Aorta (tissue), 5 donors: ENCODE measurements at regions not wholly inside any gene's neighbourhood (a gene's known extent, or its start where the extent isn't known, plus 50 kb on each side); places are given as distances from the start of the nearest gene placed in this dataset.
"Not testable (repeated sequence)": the region's sequence is repeated elsewhere in the genome, so short reads cannot be mapped to it uniquely, and the experiment has no call there.

Source experiments
- ATAC-seq: fragments of 200-7000 bp; cut with Tn5 transposase; one replicate; pipeline ENCODE4 v1.9.1; 2022; ENCODE audit warnings: moderate library complexity; ENCODE audit not compliant: low FRiP score
- DNase-seq, 2 donors: peaks; one replicate each; pipeline ENCODE4 v3.0.0-alpha.2; 2020
- H3K27ac ChIP-seq, 2 donors: one replicate each; pipeline ENCODE4 v1.5.1; 2013; ENCODE audit warnings: low read length in 2 of 2, mild to moderate bottlenecking in 2 of 2, moderate library complexity in 2 of 2, control low read depth in 1 of 2, inconsistent platforms in 1 of 2, low read depth in 1 of 2
- H3K27me3 ChIP-seq, 2 donors: one replicate each; pipeline ENCODE4 v1.6.1; 2013; ENCODE audit warnings: control low read depth in 1 of 2, low read length in 1 of 2, mild to moderate bottlenecking in 1 of 2, moderate library complexity in 1 of 2; ENCODE audit not compliant: insufficient read depth in 2 of 2, control insufficient read depth in 1 of 2
- H3K36me3 ChIP-seq, 2 donors: one replicate each; pipeline ENCODE4 v1.6.1; 2013; ENCODE audit warnings: control low read depth in 1 of 2, low read length in 1 of 2, mild to moderate bottlenecking in 1 of 2; ENCODE audit not compliant: insufficient read depth in 2 of 2, control insufficient read depth in 1 of 2
- H3K4me1 ChIP-seq, 2 donors: one replicate each; pipeline ENCODE4 v1.6.1; 2013; ENCODE audit warnings: low read length in 2 of 2, control low read depth in 1 of 2, mild to moderate bottlenecking in 1 of 2, moderate library complexity in 1 of 2; ENCODE audit not compliant: insufficient read depth in 2 of 2, control insufficient read depth in 1 of 2
- H3K4me3 ChIP-seq, 2 donors: one replicate each; pipeline ENCODE4 v1.5.1; 2013; ENCODE audit warnings: low read length in 2 of 2, control low read depth in 1 of 2, mild to moderate bottlenecking in 1 of 2
- H3K9me3 ChIP-seq: one replicate; pipeline ENCODE4 v1.6.1; 2013; ENCODE audit warnings: mild to moderate bottlenecking, low read length; ENCODE audit not compliant: control insufficient read depth
- WGBS, 2 donors: extraction: QIAGEN DNeasy Blood & Tissue Kit; methylation state at CpG; one replicate each; pipeline ENCODE4 v1.1.7; 2013; 5-methylcytosine and 5-hydroxymethylcytosine counted together
- intact Hi-C, 2 donors: fragments of 100-400 bp; cut with DNase I; formaldehyde crosslinking; loops; one replicate each; pipeline versions ENCODE4 v1.14.2 to v1.15.0; 2022
- donor health status: healthy with polysubstance abuse.
- donor health status: Bipolar disorder and iron deficiency.
- donor health status: DM: no; HTN: no; CAD: no.
- donor health status: DM: no; HTN: no; CAD: no.
- donor health status: DM: yes; HTN: yes; CAD: no.

DNA sequence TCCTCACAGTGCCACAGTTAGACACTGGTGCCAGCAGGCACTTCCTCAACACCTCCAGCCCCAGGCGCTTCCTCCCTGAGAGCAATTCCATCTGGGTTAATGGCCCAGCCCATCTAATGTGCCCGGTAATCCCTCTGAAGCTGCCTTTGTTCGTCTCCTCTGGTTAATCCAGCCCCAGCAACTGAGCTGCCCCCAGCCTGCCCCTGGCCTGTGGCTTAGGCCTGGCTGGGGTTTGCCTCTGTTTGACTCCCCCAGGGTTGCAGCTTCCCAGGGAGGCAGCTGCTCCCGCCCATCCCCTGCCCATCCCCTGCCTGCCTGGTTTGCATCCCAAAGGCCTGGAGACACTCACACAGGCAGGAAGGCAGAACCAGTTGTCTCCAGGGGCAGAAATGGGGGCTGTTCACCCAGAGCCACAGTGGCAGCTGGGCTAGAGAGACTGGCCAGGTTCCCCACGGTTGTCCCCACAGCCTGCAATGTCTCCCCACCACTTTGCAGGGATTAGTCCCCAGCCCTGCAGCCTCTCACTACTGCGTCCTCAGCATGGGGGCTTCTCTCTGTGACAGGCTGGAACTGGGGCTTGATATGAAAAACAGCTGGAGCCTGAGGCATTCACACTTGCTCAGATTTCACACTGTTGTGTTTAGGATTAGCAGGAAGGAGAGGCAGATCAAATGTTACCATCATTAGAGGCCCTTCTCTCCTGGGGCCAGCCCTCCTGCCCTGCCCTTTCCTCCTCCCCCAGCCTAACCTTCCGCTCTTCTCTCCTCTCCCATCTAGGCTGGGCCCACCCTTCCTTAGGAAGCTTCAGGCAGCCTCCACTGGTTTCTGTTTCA lies 120.2 kb downstream of the TLR5 start:
- Histone ChIP-seq H3K9me3 (no peaks in the 10 kb centered on the region), H3K4me1 (no peaks in the 10 kb centered on the region), H3K27me3 (no peaks in the 10 kb centered on the region), H3K27ac (no peak overlapping the region), H3K4me3 (no peak overlapping the region), H3K36me3 (no peaks in the 10 kb centered on the region)
- intact Hi-C loops, result no loop called here
- DNase-seq (no peak), ATAC-seq (peak; percentile 44)
- WGBS, 2 donors, result 83 to 86% methylated on average over 7 of the region's 7 CpGs

- Histone ChIP-seq H3K4me1 (no peaks in the 10 kb centered on the region), H3K4me3 (no peak overlapping the region), H3K36me3 (no peaks in the 10 kb centered on the region), H3K27me3 (no peaks in the 10 kb centered on the region), H3K27ac (no peak overlapping the region), H3K9me3 (no peaks in the 10 kb centered on the region)
- no peak for ATAC-seq
- WGBS, 2 donors, result 89 to 96% methylated on average over 7 of the region's 7 CpGs
- no peak for DNase-seq
- intact Hi-C loops, result no loop called here
Observed at GRCh38 chr1:223023863-223024262, 119.2 kb downstream of the TLR5 start.

GRCh38 chr1:223024486-223024885 lies 118.6 kb downstream of the TLR5 start:
- H3K27ac ChIP-seq, intact Hi-C loops, H3K4me1 ChIP-seq, H3K27me3 ChIP-seq, DNase-seq, H3K4me3 ChIP-seq, H3K36me3 ChIP-seq, ATAC-seq, H3K9me3 ChIP-seq: not testable (repeated sequence)
- 73 to 89% methylated on average over 3 of the region's 5 CpGs for WGBS, 2 donors

DNA sequence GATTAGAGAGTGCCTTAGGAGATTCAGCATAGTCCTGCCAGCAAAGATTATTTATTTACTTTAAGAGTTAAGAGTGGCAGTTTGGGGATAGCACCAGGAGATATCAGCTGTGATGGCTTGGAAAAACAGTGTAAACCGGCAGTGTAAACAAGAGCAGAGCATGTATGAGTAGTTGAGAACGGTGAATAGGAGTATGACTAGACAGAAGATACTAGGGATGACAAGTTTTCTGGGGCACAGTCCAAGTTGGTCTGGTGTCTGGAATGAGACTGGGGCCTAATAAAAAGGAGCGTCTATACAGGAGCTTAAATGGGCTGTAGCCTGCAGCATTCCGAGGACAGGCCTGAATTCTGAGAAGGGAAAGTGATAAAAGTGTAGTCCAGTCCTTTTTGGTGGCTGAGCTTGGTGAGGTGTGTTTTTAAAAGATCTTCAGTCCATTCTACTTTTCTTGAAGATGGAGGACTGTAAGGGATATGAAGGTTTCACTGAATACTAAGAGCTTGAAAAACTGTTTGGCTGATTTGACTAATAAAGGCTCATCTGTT lies 117.8 kb downstream of the TLR5 start:
- H3K27me3 ChIP-seq, H3K27ac ChIP-seq, H3K36me3 ChIP-seq, intact Hi-C loops, DNase-seq, H3K4me1 ChIP-seq, H3K9me3 ChIP-seq, H3K4me3 ChIP-seq, ATAC-seq: not testable (repeated sequence)
- 79 to 82% methylated on average over 4 of the region's 4 CpGs for WGBS, 2 donors

- 91 to 93% methylated on average over 5 of the region's 5 CpGs for WGBS, 2 donors
- H3K9me3 ChIP-seq, H3K36me3 ChIP-seq, H3K4me1 ChIP-seq, H3K27me3 ChIP-seq, H3K27ac ChIP-seq, ATAC-seq, intact Hi-C loops, H3K4me3 ChIP-seq, DNase-seq: not testable (repeated sequence)
Observed at GRCh38 chr1:223026639-223027038, 116.4 kb downstream of the TLR5 start.

DNA sequence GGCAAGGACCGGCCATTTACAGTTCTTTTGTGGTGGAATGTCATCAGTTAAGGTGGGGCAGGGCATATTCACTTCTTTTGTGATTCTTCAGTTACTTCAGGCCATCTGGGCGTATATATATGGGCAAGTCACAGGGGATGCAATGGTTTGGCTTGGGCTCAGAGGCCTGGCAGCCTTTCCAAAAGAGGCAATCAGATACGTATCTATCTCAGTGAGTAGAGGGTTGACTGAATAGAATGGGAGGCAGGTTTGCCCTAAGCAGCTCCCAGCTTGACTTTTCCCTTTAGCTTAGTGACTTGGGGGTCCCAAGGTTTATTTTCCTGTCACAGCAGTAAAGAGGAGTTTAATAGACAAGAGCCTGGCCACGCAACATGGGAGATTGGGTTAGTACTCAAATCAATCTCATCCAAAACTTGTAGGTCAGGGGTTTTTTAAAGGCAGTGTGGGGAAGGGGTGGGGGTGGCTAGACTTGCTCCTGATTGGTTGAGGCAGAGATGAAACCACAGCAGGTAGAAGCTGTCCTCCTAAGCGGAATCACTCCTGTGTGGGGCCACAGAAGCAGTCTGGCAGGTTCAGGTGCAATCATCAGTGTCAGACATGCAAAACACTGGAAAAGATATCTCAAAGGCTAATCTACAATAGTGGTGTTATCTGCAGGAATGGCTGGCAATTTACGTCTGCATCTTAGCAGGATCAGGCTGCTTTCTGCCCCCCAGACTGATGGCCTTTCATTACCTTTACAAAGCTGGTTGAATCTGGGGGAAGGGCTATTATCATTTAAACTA lies 112.9 kb downstream of the TLR5 start:
- no peaks in the 10 kb centered on the region for H3K27me3 ChIP-seq
- no peak for ATAC-seq
- H3K4me3 ChIP-seq, result no peak overlapping the region
- no peak overlapping the region for H3K27ac ChIP-seq
- 86 to 88% methylated on average over 6 of the region's 6 CpGs for whole genome bisulfite sequencing, 2 donors
- no peaks in the 10 kb centered on the region for H3K9me3 ChIP-seq
- no peak for DNase-seq
- intact Hi-C loops, result no loop called here
- H3K36me3 ChIP-seq, result no peaks in the 10 kb centered on the region
- no peaks in the 10 kb centered on the region for H3K4me1 ChIP-seq

DNA sequence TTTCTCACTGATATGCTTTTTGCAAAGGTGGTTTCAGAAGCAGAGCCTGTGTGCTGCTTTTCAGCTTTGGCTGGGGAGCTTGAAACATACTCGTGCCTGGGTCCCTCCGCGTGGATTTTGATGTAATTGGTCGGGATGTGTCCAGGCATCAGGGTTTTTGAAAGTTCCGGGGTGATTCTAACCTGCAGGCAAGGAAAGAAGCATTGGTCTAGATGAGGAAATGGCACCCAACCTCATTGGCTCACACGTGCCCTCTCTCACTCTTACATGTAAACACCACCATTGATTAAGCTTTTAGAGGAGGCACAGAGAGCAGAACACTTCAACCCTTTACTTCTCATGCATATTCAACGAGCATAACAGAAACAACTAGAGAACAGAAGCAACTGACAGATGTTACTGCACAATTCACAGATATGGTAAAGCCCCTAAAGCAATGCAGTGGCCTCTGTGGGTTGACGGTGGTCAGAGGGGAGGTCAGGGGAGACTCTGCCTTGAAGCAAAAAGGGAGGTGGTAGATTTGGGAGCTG lies 112.1 kb downstream of the TLR5 start:
- H3K27me3 ChIP-seq, result no peaks in the 10 kb centered on the region
- no peaks in the 10 kb centered on the region for H3K9me3 ChIP-seq
- no peak overlapping the region for H3K27ac ChIP-seq
- no peaks in the 10 kb centered on the region for H3K4me1 ChIP-seq
- H3K36me3 ChIP-seq, result no peaks in the 10 kb centered on the region
- H3K4me3 ChIP-seq, result no peak overlapping the region
- intact Hi-C loops, result no loop called here
- WGBS, 2 donors, result 90% methylated on average over 8 of the region's 8 CpGs
- ATAC-seq (no peak), DNase-seq (no peak)

DNA sequence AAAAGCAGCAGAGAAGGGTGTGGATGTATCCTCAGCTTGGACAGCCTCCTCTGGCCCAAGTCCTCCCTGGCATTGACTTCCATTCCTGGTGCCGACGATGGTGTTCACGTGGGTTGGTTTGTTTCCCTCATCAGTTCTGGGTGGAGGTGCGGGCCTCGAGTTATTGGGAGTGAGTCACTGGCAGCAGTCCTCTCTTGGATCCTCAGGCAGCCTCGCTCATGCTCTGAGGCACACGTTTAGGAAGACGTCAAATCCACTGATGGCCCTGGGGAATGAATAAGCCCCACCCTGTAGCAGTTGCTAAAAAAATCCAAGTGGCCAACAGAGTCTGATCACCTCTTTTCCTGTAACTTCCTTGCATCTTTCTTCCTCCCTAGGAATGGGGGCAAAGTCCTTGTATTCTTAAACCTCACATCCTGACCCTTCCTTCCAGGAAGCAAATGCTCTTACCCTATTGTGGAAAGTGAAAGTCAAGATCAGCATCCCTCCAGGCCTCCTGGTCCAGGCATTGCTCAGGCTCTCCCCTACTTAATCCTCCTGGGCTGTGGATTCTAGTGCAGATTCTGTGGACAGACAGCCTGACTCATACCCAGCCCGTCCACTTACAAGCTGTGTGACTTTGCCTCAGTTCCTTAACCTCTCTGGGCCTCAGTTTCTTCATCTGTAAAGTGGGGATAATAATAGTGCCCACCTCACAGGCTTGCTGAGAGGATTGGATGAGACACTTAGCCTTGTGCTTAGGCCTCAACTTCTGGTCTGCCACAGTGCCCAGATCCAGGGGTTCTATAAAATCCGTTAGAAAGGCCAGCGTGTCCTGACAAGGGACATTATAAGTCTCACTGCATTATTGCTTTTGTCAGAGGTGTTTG lies 111.1 kb downstream of the TLR5 start:
- Histone ChIP-seq H3K9me3 (no peaks in the 10 kb centered on the region), H3K4me1 (no peaks in the 10 kb centered on the region), H3K27ac (peak overlapping the region; percentile 37 to 72), H3K4me3 (no peak overlapping the region), H3K36me3 (no peaks in the 10 kb centered on the region), H3K27me3 (no peaks in the 10 kb centered on the region)
- DNase-seq (peak; percentile 83 to 87), ATAC-seq (peak; percentile 95)
- intact Hi-C loops, result no loop called here
- WGBS, 2 donors, result 48 to 51% methylated on average over 11 of the region's 11 CpGs
